Right lobe of liver (tissue), 6 donors: ENCODE measurements at regions not wholly inside any gene's neighbourhood (a gene's known extent, or its start where the extent isn't known, plus 50 kb on each side); places are given as distances from the start of the nearest gene placed in this dataset.

Source experiments
- ATAC-seq, 4 donors: fragments of 200-7000 bp; cut with Tn5 transposase; one replicate each; pipeline ENCODE4 v1.9.1; 2020; ENCODE audit warnings: mild to moderate bottlenecking in 4 of 4, moderate library complexity in 4 of 4
- DNase-seq, 3 donors: peaks; one replicate each; pipeline ENCODE4 v3.0.0-alpha.2; 2020
- H3K27ac ChIP-seq, 3 donors: fragments of 200-600 bp; one replicate each; pipeline ENCODE4 v1.8.0; 2022
- H3K27me3 ChIP-seq, 2 donors: fragments of 200-600 bp; one replicate each; pipeline ENCODE4 v1.8.0; 2022
- H3K36me3 ChIP-seq, 4 donors: fragments of 200-600 bp; sonication (generic) in 1 of 4; one replicate each; pipeline versions ENCODE4 v1.5.1 to v1.8.0; 2017 to 2022; ENCODE audit warnings: control low read depth in 1 of 4
- H3K4me1 ChIP-seq, 4 donors: fragments of 200-600 bp; sonication (generic) in 1 of 4; one replicate each; pipeline versions ENCODE4 v1.5.1 to v1.8.0; 2017 to 2022; ENCODE audit warnings: control low read depth in 1 of 4
- H3K4me3 ChIP-seq, 3 donors: fragments of 200-600 bp; one replicate each; pipeline ENCODE4 v1.8.0; 2022
- H3K9me3 ChIP-seq, 4 donors: fragments of 200-600 bp; sonication (generic) in 1 of 4; one replicate each; pipeline versions ENCODE4 v1.5.1 to v1.8.0; 2017 to 2022; ENCODE audit warnings: control low read depth in 1 of 4
- CTCF ChIP-seq, 4 donors: fragments of 200-600 bp in 3 of 4; fragments of 450-650 bp in 1 of 4; IDR thresholded peaks; one replicate each; pipeline versions ENCODE4 v1.5.1 to v1.8.0; 2016 to 2022; ENCODE audit warnings: antibody characterized with exemption in 4 of 4, mild to moderate bottlenecking in 2 of 4
- POLR2A ChIP-seq: fragments of 450-650 bp; IDR thresholded peaks from one replicate; pipeline ENCODE4 v1.6.1; 2017; ENCODE audit warnings: antibody characterized with exemption, mild to moderate bottlenecking
- WGBS: methylation state at CpG from one replicate; pipeline ENCODE4 v1.1.6; 2018; ENCODE audit warnings: low coverage, low lambda C conversion rate; ENCODE audit not compliant: insufficient coverage; ENCODE audit errors: missing lambda C conversion rate; 5-methylcytosine and 5-hydroxymethylcytosine counted together
- intact Hi-C, 2 donors: fragments of 100-400 bp; cut with DNase I; formaldehyde crosslinking; loops; one replicate each; pipeline versions ENCODE4 v1.11.2 to v1.14.1; 2022
- donor health status: DM: no; HTN: yes; CAD: no.
- donor health status: DM: no; HTN: no; CAD: no.
- donor health status: DM: no; HTN: no; CAD: no.
- donor health status: DM: no; HTN: yes; CAD: no.
- donor health status: DM: no; HTN: yes; CAD: no.

GRCh38 chr17:33989361-33990148 is 265.5 kb upstream of the CCL2 start:
- TF ChIP-seq POLR2A = no peak
- no peak for TF ChIP-seq CTCF (IDR thresholded peaks at IDR 0.05)
- Histone ChIP-seq H3K27me3 (no peaks in the 10 kb centered on the region), H3K9me3 (no peaks in the 10 kb centered on the region), H3K4me1 (no peaks in the 10 kb centered on the region), H3K36me3 (no peaks in the 10 kb centered on the region), H3K4me3 (no peak overlapping the region), H3K27ac (no peak overlapping the region)
- intact Hi-C loops = no loop called here
- DNase-seq (no peak), ATAC-seq (no peak)
- WGBS = 39% methylated on average over 8 of the region's 8 CpGs

- H3K36me3 ChIP-seq = no peaks in the 10 kb centered on the region
- H3K4me3 ChIP-seq = no peak overlapping the region
- H3K27me3 ChIP-seq = no peaks in the 10 kb centered on the region
- no peaks in the 10 kb centered on the region for H3K4me1 ChIP-seq
- intact Hi-C loops = no loop called here
- H3K9me3 ChIP-seq = no peaks in the 10 kb centered on the region
- no peak overlapping the region for H3K27ac ChIP-seq
- WGBS = 46% methylated on average over 2 of the region's 3 CpGs
- TF ChIP-seq POLR2A (no peak), CTCF (IDR thresholded peaks at IDR 0.05) (no peak)
- ATAC-seq (no peak), DNase-seq (no peak)
Measured at GRCh38 chr17:33990943-33991706, 264.0 kb upstream of the CCL2 start.

GRCh38 chr17:33992113-33992512 is 263.0 kb upstream of the CCL2 start:
- TF ChIP-seq POLR2A = no peak
- TF ChIP-seq CTCF (IDR thresholded peaks at IDR 0.05) = no peak
- H3K27me3 ChIP-seq = no peaks in the 10 kb centered on the region
- ATAC-seq (no peak), DNase-seq (no peak)
- H3K4me3 ChIP-seq = no peak overlapping the region
- no peaks in the 10 kb centered on the region for H3K9me3 ChIP-seq
- no peaks in the 10 kb centered on the region for H3K4me1 ChIP-seq
- intact Hi-C loops = no loop called here
- WGBS = 59% methylated on average over 5 of the region's 5 CpGs
- H3K27ac ChIP-seq = no peak overlapping the region
- no peaks in the 10 kb centered on the region for H3K36me3 ChIP-seq

GRCh38 chr17:34000639-34001038 is 254.4 kb upstream of the CCL2 start:
- H3K27ac ChIP-seq = no peak overlapping the region
- H3K27me3 ChIP-seq = no peaks in the 10 kb centered on the region
- 22% methylated on average over 1 of the region's 1 CpG for WGBS
- TF ChIP-seq CTCF (IDR thresholded peaks at IDR 0.05) = no peak
- no peak for TF ChIP-seq POLR2A
- no peaks in the 10 kb centered on the region for H3K9me3 ChIP-seq
- ATAC-seq (no peak), DNase-seq (no peak)
- no peaks in the 10 kb centered on the region for H3K36me3 ChIP-seq
- no peak overlapping the region for H3K4me3 ChIP-seq
- intact Hi-C loops = no loop called here
- no peaks in the 10 kb centered on the region for H3K4me1 ChIP-seq
